GM19239 (cell line): ENCODE measurements at regions not wholly inside any gene's neighbourhood (a gene's known extent, or its start where the extent isn't known, plus 50 kb on each side); places are given as distances from the start of the nearest gene placed in this dataset.

ENCODE experiments used
- DNase-seq: peaks from one replicate; pipeline ENCODE4 v3.0.0; 2011; ENCODE audit warnings: low spot score; ENCODE audit not compliant: insufficient read length
- FAIRE-seq: peaks from 2 replicates; lab custom pipeline; 2011; peaks lifted over from hg19 to GRCh38; lab: Jason Lieb, UNC

DNA sequence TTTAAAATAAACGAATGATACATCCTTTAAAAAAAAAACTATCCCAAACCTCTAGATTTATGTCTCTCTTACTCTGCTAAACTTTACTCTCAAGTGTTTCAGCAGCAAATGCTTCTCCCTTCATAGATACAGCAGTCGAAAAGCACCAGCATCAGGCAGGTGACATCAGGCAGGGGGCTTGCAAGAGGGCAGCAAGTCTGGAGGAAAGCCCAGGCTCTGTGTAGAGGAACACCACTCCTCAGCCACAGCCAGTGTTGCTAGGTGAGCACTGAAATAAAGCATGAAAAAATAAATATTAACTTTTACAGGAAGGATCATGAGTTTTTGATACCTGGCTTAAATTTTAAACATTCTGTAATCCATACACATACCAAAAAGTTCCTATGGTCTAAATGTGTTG is 419.4 kb downstream of the GALC start:
- FAIRE-seq (no peak), DNase-seq (no peak)

DNA sequence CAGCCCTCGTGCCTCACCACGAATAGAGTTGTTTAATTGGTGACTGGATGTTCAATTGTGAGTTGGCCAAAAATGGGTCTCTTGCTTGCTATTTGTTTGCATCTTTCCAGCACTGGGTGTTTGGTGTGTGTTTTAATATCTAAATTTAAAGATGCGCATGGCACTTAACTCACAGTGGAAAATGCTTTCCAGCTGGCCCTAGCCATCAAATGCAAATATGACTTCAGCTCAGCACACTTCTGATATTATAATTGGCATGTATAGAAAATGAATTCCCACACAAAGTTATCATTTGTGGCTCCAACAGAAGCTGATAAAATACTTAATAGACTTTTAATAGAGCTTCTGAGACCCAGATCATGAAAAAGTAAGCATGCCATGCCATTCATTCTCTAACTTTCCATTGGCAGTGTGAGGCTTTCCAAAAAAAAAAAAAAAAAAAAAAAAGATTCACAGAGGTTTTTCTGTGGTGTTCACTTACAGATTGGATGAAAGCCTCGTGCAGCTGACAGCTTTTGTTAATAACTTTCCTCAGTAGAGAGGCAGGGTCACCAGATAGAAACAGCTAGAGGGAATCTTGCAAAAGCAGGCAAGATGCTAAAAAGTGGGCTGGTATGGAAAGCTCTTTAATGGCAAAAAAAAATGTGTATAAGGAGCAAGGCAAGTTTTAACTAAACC is 425.2 kb downstream of the GALC start:
- FAIRE-seq, result no peak

DNA sequence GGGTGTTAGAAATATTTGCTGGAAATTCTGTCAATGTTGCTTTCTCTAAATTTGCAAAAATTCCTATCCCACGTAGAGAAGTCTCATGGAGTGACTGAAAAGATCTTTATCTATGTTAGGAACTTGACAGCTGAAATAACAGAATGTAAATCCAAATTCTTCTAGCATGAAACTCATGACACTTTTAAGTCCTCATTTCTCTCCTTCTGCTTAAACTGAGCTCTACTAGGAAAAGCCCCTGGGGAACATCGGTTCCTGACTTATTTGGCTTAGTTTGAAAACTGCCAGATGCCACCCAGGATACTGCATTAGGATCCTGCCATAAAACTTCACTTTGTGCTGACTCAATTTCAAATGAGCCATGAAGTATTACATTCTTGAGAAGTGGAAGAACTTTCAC is 426.0 kb downstream of the GALC start:
- FAIRE-seq (no peak), DNase-seq (no peak)

More for the DNA sequence above, 425.2 kb downstream of the GALC start:
- no peak for DNase-seq

DNA sequence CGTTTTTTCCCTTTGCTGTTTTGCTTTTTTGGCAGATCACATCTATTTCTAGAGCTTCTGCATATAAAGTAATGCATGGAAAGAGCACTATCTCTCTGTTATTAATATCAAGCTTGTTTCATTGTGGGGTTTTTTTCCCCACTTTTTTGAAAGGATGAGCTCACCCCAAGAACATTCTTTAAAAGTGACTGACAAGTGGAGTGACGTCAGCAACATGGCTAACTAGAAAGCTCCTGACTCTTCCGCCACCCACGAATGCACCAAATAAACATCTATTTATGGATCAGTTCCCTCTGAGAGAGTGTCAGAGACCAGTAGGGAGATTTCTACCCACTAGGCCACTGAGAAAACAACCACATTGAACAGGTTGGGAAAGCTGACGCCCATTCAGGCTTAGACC is 445.4 kb downstream of the GALC start:
- FAIRE-seq (no peak), DNase-seq (no peak)

DNA sequence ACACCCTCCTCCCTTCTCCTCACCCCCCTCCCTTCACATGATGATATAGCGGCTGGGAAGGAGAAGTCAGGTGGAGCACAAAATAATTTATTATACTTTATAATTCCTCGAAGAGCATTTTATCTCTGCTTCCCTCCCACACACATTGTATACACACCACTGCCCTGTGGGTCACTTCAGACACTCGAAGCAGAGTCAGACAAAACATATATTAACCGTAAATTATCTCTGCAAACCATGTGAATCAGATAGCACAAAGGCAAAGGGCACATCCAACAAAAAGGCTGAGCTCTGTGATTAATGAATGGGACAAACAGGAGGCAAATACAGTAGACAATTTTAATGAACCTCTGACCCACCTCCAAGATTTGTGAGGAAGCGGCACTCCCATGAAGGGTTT is 450.7 kb downstream of the GALC start:
- no peak for FAIRE-seq

DNA sequence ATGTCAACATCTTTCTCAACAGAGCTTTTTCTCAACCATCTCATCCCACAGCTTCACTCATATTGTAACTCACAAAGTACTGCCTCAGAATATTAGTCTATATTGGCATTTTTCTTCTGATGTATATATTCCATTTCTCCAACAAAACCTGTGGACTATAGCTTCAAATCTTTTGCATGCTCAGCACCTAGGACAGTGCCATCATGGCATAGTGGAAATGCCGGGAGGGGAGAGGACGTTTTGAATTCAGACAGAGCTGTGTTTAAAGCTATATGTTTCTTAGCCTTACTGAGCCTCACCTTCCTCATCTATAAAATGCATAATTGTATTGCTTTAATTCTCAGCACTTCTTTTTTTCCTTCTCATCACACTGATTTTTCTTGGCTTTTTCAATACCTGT is 452.6 kb downstream of the GALC start:
- FAIRE-seq (no peak), DNase-seq (no peak)

More for the DNA sequence above, 450.7 kb downstream of the GALC start:
- no peak for DNase-seq

DNA sequence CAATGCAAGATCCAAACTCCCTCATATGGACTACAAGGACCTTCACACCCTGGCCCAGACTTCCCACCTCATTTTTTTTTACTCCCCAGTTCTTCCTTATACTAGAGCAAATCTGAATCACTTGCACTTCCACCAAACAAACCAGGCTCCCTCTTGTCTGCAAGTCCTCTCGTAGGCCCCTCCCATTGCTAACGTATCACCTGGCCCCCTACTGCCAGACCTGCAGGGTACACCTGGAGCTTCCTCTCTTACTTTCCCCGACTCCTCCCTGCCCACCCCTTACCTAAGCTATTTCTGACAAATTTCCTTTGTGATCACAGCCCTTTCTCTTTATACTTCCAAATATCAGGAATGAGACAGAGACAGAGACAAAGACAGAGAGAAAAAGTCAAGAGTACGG is 463.9 kb downstream of the GALC start:
- DNase-seq (no peak), FAIRE-seq (no peak)

DNA sequence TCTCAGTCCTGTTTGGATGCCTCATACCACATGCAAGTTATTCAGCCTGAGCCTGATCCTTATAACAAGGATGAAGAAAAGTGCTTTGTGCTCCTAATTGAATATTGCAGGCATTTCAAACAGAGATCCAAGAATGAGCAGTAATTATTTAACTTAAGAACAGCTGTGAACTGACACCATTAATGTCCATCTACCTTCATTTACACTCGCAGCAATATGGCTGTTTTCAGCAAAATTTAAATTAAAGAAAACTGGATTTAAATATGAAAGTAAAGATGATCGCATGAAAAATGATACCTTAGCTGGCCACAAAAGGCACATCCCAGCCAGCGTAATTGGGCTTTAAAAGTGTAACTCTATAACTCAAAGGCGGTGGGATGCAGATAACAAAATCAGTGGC is 466.3 kb downstream of the GALC start:
- DNase-seq (no peak), FAIRE-seq (no peak)

DNA sequence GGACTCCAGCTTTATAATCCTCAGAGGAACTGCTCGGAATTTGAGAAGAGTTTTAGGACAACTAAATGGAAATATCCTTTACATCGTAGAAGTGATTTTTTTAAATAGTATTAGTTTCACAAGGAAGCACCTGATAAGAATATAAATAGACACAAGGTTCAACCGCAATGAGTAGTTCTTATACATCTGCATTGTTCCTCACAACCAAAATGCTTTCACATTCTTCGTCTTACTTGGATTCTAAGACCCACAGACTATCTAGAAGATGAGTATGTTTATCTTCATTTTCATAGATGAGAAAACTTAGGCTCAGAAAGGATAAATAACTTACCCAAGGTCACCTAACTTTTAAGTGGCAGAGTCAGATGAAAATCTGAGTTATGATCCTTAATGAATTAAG is 469.0 kb downstream of the GALC start:
- DNase-seq (no peak), FAIRE-seq (no peak)

DNA sequence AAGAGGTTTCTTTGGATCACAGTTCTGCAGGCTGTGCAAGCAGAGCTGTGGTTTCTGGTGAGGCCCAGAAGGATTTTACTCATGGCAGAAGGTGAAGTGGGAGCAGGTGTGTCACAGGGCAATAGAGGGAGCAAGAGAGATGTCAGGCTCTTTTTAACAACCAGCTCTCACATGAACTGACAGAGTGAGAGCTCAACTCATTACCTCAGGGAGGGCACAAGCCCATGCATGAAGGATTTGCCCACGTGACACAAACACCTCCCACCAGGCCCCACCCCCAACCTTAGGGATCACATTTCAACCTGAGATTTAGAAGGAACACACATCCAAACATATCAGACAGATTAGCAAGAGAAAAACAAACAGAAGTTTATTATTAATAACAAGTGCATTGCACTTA is 470.4 kb downstream of the GALC start:
- FAIRE-seq, result no peak
- no peak for DNase-seq

DNA sequence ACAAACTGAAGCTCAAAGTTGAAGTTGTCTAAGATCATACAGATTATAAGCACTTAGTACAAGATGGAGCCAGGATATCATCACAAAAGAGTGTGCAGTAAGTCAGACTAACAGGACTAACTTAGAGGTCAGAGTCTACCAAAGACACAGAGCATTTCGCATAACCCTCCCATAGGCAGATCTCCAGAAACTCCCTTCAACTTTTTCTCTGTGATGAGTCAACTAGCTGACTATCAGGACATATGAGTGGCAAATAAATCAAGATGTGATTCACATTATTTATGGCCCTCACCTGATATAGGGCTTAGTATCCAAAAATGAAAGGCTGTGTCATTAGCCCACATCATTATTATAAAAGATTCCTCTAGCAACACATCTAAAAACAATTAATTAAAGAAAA is 484.6 kb downstream of the GALC start:
- DNase-seq (no peak), FAIRE-seq (no peak)

DNA sequence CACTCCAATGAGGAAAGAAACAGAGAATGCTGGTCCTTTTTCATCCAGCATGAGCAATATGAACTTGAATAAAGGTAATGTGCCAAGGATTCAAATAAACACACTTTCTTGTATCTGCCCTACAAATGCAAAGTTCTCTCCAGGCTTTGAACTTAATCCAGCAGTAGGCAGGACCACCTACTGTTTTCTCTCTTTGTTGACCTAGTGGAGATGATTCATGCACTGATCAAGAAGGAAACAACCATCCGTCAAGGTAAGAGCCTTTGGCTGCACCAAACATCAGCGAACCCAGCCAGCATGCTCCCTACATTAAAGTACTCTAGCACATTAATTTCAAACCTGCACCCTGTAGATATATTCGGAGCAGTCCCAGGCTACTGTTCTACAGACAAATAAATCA is 489.3 kb downstream of the GALC start:
- no peak for FAIRE-seq
- DNase-seq, result no peak

DNA sequence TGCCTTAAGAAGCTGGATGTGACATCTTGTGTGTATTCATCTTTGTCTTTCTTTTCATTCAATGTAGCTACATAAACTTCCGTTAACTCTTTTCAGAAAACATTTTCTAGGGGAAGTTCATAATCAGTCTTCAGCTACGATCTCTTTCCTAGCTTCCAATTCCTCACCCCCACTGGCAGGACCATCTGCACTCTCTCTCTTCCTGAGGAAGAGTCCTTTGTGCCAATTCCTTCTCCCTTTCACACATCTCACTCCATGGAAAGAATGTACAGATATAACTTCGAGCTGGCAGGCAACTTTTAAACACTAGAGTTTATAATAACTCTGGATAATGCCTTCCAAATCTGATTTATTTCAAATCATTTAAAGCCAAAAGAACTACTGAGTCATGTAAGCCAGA is 495.7 kb downstream of the GALC start:
- no peak for DNase-seq
- no peak for FAIRE-seq

DNA sequence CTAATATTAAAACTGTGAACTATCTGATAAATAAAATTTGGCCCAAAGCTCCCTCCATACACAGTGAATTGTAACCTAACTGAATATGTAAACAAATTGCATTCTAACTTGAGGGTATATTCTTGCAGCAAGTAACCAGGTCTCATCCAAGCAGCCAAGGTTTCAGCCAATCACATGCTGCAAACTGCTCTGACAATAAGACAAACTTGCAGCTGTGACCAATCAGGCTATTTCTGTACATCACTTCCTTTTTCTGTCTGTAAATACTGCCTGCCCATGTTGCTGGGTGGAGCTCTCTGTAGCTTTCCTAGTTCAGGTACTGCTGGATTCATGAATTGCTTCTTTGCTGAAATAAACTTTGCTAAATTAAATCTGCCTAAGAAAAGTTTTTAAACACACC is 499.0 kb downstream of the GALC start:
- FAIRE-seq, result no peak
- no peak for DNase-seq

DNA sequence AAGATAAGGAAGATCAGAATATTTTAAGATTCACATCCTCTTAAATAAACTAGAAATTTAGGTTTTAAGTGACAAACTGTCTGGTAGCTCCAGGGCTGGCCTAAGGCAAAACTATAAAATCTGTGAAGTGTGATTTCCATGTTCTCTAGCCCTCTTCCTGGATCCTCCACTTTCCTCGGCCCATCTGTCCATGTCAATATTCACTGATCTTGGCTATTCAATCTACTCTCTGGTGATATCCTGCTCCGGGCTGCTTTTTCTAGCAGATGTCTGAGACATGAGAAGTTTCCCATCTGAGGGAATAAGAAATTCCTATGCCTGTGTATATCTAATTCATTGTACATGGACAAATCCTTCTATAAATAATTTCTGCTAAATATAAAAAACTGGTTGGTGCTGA is 500.4 kb downstream of the GALC start:
- FAIRE-seq (no peak), DNase-seq (no peak)

DNA sequence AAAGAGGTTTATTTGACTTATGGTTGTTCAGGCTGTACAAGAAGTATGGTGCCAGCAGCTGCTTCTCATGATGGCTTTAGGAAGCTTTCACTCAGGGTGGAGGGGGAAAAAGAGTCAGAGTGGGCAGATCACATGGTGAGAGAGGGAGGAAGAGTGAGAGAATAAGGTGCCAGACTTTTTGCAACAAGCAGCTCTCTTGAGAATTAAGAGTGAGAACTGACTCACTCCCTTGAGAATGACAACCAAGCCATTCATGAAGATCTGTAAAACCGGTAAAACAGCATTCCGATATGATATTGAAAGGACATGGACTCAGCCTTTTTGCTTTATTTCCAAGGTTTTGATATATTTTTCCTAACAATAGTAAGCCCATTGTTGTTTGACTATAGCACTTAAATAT is 501.2 kb downstream of the GALC start:
- DNase-seq (no peak), FAIRE-seq (no peak)

DNA sequence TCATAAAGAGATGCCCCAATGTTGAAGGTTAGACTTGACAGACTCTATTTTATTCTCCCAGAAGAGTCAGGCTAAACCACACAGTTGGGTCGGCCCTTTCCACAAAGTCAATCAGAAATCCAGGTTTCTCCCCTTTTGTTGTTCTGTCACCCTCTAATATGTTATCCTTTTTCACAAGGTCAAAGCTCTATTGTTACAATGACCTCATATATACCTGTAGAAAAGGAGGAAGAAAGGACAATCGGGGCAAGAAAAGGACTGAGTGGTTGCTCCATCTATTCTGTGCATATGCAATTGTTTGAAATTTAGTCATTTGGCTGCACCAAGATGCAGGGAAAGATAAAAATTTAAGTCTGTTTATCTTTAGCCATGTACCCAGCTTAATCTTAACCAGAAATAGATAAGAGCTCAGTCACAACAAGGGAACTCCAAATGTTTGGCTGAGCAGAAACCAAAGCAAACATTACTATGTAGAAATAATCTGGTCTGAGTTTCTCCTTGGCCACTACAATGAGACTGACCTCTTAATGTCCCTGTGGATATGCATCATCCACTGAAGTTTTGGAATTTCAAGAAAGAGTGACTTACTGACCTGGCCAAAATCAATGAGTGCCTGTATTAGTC is 503.7 kb downstream of the GALC start:
- DNase-seq, result no peak
- no peak for FAIRE-seq

DNA sequence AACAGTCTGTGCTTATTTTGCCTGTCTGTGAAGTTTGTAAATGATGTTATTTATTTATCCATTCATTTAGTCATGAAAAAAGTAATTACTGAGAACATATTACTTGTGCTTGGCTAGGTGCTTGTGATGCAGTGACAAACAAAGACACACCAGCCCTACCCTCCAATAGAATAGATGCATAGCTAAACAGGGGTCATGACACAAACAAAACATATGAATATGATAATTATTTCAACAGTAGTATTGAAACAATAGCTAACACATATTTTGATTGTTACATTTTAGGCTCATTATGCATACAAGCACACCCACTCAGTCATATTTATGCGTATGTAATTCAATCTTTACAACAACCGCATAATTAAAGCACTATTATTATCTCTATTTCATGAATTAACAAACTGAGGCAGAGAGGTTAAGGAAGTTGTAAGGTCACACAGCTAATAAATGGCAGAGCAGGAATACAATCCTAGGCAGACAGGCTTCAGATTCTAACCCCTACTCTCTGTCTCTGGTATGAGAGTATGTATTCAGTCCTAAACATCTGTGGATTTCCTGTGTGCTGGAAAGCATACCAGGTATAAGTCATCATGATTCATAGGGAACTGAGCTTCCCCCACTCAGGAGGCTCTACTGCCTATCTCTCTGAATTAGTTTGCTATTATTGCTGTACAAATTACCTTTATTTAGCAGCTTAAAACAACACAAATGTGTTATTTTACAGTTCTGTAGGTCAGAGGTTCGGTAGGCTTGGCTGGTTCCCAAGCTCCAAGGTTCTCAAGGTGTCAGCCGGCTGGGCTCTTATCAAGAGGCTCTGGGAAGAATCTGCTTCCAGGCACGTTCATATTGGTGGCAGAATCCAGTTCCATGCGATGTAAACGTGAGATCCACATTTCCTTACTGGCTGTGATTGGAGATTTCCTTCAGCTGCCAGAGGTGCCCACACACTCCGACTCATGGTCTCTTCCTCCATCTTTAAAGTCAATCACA is 509.4 kb downstream of the GALC start:
- FAIRE-seq (no peak), DNase-seq (no peak)

DNA sequence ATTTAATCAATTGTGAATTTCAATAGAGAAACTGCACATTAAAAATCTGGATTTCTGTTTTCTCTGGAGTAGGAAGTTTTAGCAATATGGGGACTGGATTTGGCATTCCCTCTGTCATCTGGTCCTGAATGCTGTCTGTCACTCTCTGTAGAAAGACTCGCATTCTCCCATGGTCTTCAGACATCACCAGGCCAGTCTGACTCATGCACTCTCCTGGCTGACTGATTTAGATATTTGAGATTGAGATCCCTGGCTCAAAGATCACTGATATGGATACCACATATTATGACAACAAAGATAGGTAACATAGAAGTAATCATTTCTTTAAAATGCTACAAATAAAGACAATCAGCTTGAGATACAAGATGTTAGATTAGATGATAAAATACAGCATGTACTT is 524.5 kb downstream of the GALC start:
- FAIRE-seq (no peak), DNase-seq (no peak)

DNA sequence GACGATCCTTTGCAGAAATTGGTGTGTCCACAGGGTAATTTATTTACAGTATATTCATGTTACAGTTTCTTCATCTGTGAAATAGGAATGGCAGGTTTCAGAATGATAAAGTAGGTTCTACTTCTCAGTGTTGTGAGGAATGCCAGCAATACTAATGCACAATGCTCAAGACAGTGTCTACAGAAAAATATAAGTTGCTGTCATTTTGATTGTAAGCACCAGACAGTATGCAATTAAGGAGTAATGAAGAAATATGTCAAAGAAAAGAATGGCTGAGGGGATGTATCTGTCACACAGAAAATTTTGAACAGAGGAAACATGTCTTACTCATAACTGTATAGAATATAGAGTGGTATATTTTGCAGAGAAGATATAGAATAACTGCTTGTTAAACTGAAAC is 525.4 kb downstream of the GALC start:
- FAIRE-seq, result no peak
- DNase-seq, result no peak

DNA sequence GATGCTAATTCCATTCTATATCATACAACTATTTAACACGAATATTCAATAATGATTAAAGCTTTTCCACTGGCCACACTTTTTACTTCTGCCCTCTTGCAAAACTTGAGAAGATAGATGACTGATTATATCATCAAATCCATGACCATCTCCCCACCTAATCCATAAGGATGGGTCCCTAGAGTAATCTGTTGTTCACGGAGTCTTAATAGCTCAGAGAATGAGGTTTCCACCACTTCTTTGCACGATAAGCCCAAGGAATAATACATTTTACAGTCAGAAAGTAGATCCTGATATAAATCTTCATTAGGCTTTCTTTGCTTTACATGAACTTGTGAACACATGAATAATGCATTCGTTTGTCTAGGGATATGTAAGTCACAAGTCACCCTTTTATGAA is 527.2 kb downstream of the GALC start:
- FAIRE-seq, result no peak
- no peak for DNase-seq
